ENCODE measurements at regions not wholly inside any gene's neighbourhood (a gene's known extent, or its start where the extent isn't known, plus 50 kb on each side); places are given as distances from the start of the nearest gene placed in this dataset.
A peak's percentile ranks its signal among the peaks of the same experiment; 100 is the strongest.

DNA sequence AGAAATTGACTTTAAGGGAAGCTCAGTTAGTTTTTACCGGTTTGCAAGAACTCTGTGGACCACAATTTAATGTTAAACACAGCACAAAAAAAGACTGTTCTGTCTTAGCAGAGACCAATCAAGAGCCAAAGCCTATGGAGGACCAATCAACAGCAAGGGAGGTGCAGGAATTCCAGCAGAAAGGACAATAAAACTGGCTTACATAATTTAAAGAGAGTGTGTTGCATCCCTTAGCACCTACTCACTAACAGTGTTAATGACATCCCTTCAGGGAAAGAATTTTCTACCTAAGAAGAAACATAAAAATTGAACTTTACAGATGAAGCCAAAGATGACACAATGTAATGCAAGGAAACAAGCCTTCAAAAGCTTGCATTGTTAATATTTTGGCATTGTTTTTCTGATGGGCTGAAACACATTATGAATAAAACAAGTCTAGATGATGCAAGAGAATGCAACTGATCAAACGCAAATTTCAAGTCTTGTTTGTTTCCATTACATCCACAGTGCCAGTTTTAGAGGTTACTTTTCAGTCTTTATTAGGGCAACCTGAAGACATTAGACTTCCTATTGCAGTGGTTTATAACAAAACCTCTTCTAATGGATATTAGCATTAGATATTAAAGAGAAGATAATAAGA is 111.3 kb upstream of the FST start:
- Histone ChIP-seq H3K4me3 (ENCODE audit: control insufficient read depth in 2 of 3, extremely low read depth in 1 of 3, insufficient read depth in 2 of 3, low read depth in 1 of 3, low read length in 3 of 3) (no peak overlapping the region), H3K27me3 (ENCODE audit: control insufficient read depth, extremely low read depth, insufficient read depth, low read length) (no peaks in the 10 kb centered on the region), H3K27ac (ENCODE audit: control insufficient read depth, insufficient read depth, low read length) (no peak overlapping the region), H4K20me1 (ENCODE audit: control insufficient read depth, extremely low read depth, insufficient read depth, low read length) (no peaks in the 10 kb centered on the region), H3K9me3 (ENCODE audit: control insufficient read depth, low read depth, low read length) (peaks cover 2% of the 10 kb centered on the region), H3K4me1 (ENCODE audit: control insufficient read depth, extremely low read depth, insufficient read depth, low read length) (peaks cover 21% of the 10 kb centered on the region), H3K79me2 (ENCODE audit: control insufficient read depth, insufficient read depth, low read length) (no peaks in the 10 kb centered on the region), H3K36me3 (ENCODE audit: control insufficient read depth in 2 of 2, extremely low read depth in 1 of 2, insufficient read depth in 2 of 2, low read length in 2 of 2) (no peaks in the 10 kb centered on the region), H3K9ac (ENCODE audit: control insufficient read depth, extremely low read depth, insufficient read depth, low read length) (no peak overlapping the region), H3K4me2 (ENCODE audit: control insufficient read depth, extremely low read depth, insufficient read depth, low read depth, low read length) (no peak overlapping the region), H3K9me1 (ENCODE audit: control insufficient read depth, extremely low read depth, insufficient read depth, low read length) (no peaks in the 10 kb centered on the region), H2AFZ (ENCODE audit: control insufficient read depth, low read length) (no peak overlapping the region)
- FAIRE-seq (no peak), DNase-seq (ENCODE audit: low read depth, low spot score) (no peak)
- dilution Hi-C loops (cut with MboI; ENCODE audit: extremely low pct_ligation_motif_present, low sequenced_read_pairs) = no loop called here
- TF ChIP-seq, protein P1, sequence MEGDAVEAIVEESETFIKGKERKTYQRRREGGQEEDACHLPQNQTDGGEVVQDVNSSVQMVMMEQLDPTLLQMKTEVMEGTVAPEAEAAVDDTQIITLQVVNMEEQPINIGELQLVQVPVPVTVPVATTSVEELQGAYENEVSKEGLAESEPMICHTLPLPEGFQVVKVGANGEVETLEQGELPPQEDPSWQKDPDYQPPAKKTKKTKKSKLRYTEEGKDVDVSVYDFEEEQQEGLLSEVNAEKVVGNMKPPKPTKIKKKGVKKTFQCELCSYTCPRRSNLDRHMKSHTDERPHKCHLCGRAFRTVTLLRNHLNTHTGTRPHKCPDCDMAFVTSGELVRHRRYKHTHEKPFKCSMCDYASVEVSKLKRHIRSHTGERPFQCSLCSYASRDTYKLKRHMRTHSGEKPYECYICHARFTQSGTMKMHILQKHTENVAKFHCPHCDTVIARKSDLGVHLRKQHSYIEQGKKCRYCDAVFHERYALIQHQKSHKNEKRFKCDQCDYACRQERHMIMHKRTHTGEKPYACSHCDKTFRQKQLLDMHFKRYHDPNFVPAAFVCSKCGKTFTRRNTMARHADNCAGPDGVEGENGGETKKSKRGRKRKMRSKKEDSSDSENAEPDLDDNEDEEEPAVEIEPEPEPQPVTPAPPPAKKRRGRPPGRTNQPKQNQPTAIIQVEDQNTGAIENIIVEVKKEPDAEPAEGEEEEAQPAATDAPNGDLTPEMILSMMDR (optimal IDR thresholded peaks at IDR 0.05 in 1 of 3, IDR thresholded peaks at IDR 0.05 in 1 of 3, conservative IDR thresholded peaks at IDR 0.05 in 1 of 3; ENCODE audit: extremely low read depth in 1 of 3, insufficient read depth in 2 of 3, low read length in 3 of 3) = no peak
- TF ChIP-seq EZH2 (IDR thresholded peaks at IDR 0.05; ENCODE audit: low read length) = no peak

DNA sequence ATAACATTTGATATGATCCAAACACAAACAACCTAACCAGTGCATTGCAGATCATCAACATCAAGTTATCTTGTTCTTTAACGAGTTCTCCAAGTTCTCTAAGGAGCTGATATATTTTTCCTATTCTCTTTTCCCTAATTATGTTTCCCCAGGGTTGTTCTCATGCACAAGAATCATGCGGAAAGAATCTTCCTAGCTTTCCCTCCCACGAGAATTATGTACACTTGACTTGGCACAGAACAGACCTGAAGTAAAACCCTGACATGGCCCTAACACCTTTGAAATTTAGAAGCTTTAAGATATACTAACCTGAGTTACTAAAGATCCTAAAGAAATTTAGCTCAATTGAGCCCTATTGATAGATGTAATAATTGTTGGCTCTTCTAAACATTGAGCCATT is 110.7 kb upstream of the FST start:
- H3K4me1 ChIP-seq (ENCODE audit: control insufficient read depth, extremely low read depth, insufficient read depth, low read length) = peaks cover 19% of the 10 kb centered on the region
- dilution Hi-C loops (cut with MboI; ENCODE audit: extremely low pct_ligation_motif_present, low sequenced_read_pairs) = no loop called here
- no peak overlapping the region for H3K27ac ChIP-seq (ENCODE audit: control insufficient read depth, insufficient read depth, low read length)
- TF ChIP-seq, protein P1 (optimal IDR thresholded peaks at IDR 0.05 in 1 of 3, IDR thresholded peaks at IDR 0.05 in 1 of 3, conservative IDR thresholded peaks at IDR 0.05 in 1 of 3; ENCODE audit: extremely low read depth in 1 of 3, insufficient read depth in 2 of 3, low read length in 3 of 3) = no peak
- H3K4me2 ChIP-seq (ENCODE audit: control insufficient read depth, extremely low read depth, insufficient read depth, low read depth, low read length) = no peak overlapping the region
- H3K9me3 ChIP-seq (ENCODE audit: control insufficient read depth, low read depth, low read length) = peaks cover 2% of the 10 kb centered on the region
- H3K79me2 ChIP-seq (ENCODE audit: control insufficient read depth, insufficient read depth, low read length) = no peaks in the 10 kb centered on the region
- DNase-seq (ENCODE audit: low read depth, low spot score) (no peak), FAIRE-seq (peak; percentile 20)
- no peak overlapping the region for H3K4me3 ChIP-seq (ENCODE audit: control insufficient read depth in 2 of 3, extremely low read depth in 1 of 3, insufficient read depth in 2 of 3, low read depth in 1 of 3, low read length in 3 of 3)
- no peak overlapping the region for H3K9ac ChIP-seq (ENCODE audit: control insufficient read depth, extremely low read depth, insufficient read depth, low read length)
- H4K20me1 ChIP-seq (ENCODE audit: control insufficient read depth, extremely low read depth, insufficient read depth, low read length) = no peaks in the 10 kb centered on the region
- H2AFZ ChIP-seq (ENCODE audit: control insufficient read depth, low read length) = no peak overlapping the region
- no peaks in the 10 kb centered on the region for H3K27me3 ChIP-seq (ENCODE audit: control insufficient read depth, extremely low read depth, insufficient read depth, low read length)
- no peaks in the 10 kb centered on the region for H3K36me3 ChIP-seq (ENCODE audit: control insufficient read depth in 2 of 2, extremely low read depth in 1 of 2, insufficient read depth in 2 of 2, low read length in 2 of 2)
- no peaks in the 10 kb centered on the region for H3K9me1 ChIP-seq (ENCODE audit: control insufficient read depth, extremely low read depth, insufficient read depth, low read length)

Measured in keratinocyte (primary cell).